Bone marrow (tissue), 2 donors: ENCODE measurements at regions not wholly inside any gene's neighbourhood (a gene's known extent, or its start where the extent isn't known, plus 50 kb on each side); places are given as distances from the start of the nearest gene placed in this dataset.

Experiments used
- DNase-seq, 2 donors: peaks; one replicate each; lab custom pipeline; 2025; lab: John Stamatoyannopoulos, UW

DNA sequence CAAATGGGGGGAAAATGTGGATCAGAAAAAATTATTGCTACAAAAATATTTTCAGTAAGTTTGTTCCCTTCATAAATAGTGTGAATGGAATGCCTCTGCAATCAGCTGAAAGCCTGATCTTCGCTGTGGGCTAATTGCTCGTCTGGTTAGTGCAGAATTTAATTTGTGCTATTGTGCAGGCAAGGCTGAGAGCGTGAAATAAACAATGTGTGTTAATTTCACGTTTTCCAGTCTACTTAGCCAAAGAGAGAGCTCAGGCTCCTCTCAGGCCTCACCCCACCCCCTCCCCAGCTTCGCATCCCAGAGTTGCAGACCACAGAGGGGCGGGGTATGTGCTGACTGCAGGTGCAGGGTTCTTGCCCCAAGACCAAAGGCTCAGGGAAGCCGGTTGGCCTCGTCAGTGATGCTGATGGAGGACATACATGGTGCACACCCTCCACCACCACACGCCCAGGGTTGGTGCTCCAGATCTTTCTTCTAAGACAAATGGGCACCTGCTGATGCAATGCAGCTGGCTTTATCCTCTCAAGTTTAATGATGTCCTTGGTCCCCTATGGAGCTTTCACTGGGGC, 302.6 kb upstream of the SLC14A2 start:
- no peak for DNase-seq

DNA sequence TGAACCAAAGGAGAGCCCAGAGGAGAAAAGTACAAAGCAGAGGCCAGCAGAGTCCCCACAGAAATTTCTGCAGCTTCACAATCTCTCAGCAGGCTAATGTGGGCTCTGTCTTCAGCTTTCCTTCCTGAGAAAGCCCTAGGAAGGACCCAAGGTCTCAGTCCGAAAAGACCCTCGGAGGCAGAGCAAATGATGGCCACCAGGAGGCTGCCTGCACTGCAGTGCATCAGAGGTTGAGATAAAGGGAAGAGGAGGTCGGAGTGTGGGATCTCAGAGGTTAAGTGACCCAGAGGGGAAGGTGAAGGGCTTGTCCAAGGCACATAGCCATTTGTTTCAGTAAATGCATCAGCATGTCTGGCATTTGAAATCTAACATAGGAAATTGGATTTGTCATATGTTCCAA, 299.1 kb upstream of the SLC14A2 start:
- no peak for DNase-seq

DNA sequence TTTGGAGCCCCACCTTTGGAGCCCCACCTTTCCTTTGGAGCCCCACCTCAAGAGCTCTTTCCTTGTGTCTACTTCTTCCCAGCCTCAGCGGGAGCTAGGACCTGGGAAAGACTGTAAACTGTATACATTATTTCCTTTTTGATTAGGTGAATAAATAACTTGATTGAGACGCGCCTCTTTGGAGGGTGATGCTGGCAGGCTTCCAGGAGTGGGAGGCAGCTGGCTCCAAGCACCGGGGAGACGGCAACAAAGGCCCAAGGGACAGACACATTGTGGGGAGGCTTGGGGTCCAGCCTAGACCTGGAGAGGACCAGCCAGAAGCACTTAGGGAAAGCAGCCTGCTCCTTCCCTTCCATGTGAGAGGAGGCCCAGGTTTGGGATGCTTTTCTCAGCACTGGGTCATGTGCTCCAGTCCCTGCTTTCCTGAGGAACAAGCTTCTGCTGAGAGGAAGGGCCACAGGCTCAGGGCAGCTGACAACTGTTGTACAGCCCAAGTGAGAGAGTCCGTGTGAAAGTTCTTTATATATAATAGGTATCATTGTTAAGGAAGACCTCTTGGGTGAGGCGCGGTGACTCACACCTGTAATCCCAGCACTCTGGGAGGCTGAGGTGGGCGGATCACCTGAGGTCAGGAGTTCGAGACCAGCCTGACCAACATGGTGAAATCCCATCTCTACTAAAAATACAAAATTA, 297.2 kb upstream of the SLC14A2 start:
- DNase-seq = no peak

DNA sequence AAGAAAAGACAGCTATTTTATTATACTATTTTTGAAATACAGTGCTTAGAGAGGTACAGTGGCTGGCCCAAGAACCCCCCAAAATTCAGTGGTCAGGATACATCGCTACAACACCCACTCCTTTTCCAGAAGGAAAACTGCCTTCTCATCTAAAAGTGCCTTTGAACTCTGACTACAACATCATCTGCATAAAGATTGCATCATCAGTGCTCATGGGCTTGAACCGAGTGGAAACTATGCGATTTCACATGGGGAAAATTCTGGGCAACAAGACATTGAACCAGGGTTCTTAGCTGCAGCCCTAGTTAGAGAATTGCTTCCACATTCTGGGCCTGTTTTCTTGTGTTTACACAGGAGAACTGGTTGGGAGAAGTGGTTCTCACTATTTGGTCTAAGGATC, 294.6 kb upstream of the SLC14A2 start:
- DNase-seq = no peak

DNA sequence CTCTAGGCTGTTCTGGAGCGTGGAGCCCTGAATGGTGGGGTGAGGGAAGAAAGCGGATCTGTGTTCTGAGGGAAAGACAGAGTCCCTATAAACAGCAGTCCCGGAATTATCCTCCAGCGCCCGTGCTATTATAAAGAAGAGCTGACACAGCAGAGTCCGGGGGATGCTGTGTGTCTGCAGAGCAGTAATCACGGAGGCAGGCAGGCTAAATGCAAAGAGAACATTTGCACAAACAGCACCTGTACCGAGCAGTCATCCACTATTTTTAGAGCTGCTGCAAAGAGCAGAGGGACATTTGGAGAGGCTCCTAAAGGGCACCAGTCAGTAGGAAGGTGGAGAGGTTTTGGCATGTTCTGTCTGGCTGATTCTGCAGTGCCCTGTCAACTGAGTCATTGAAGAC, 293.8 kb upstream of the SLC14A2 start:
- no peak for DNase-seq

DNA sequence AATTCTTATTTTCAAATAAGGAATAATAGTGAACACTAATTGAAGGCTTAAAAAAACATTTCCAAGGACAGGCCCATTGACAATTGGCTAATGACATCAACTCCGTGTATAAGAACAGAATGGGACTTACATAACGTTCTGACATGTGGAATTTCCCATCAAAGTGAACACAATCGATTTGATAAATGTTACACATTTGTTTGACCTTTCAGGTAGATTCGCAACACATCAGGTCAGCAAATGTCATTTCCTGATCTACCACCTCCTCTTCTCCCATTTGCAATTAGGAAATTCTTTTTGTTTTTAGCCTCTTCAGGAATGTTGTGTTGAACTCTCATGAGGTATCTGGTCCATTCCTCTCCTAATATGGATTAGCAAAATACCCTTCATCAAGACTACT, 292.9 kb upstream of the SLC14A2 start:
- DNase-seq = no peak

DNA sequence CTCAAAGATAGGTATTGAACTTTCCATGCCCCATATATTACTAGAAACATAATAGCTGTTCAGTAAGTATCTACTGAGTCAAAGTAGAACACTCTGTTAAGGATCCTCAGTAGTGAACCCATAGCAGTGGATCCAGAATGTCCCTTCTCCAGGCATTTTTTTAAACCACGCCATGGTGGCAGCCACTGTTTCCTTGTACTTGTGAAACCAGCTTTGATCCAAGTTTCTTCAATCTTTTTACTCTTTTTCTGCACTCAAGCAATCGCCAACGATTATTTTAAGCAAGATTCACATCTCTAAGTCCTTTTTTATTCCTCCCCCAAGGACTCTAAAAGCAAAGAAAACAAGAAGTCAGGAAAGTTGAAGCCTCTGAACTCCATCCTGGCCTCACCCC, 291.2 kb upstream of the SLC14A2 start:
- no peak for DNase-seq

DNA sequence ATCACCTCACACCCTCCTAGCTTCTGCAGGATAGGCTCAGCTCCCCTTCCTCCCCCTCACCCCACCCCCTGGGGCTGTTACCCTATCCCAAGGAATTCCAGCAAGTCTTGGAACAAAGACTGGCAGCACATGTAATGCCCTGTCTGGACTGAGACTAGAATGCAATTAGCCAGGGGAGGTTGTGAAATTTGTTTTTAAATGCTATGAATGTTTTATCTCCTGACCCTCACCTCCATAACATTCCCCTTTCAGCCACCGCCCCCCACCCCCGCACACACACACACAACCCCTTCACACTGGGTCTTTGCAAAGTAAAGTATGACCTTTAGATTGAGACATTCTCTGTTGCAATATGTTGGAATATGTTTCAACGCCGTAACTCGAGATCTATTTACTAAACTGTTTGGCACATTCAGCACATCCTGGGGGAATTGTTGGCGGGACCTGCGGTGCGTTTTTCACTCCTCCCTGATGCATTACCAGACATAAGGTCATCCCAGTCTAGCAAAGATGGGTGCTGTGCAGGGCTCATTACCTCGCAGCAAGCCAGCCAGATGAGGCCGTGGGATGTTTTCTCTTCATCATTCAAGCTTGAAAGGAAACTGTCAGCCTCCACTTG, 290.7 kb upstream of the SLC14A2 start:
- DNase-seq = no peak

DNA sequence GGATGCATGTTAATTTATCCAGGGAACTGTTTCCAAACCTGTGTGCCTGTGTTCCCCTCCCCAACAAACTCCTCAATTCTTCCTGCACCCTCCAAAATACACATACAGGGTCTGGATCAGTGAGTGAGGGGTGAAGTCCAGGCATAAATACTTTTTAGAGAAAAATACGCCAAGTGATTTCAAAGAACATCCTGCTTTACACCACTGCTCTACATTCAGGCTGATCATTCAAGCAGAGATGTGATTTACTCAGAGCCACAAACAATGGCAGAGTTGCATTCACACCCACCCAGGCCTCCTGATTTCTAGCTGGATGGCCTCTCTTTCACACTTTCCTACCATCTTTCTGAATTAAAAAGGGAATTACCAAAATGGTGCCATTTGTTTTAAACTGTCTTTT, 289.5 kb upstream of the SLC14A2 start:
- DNase-seq = no peak

DNA sequence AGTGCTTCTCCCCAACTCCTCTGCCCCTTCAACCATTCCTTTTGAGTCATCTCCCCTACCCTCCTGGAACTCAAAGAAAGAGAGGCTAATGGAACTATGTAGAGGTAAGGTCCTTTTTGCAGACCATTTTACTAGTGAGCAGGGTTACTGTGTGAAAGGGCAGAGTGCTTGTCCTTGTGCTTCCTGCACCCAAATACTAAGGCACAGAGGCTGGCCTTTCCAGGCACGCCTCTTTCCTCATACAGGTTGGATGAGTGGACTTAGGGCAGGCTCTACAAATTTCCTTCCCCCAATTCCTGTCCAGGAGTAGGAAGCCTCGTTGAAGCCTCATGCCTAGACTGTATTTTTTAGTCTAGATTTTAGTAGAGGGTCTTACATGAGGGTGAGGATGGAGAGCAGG, 288.8 kb upstream of the SLC14A2 start:
- DNase-seq = no peak

DNA sequence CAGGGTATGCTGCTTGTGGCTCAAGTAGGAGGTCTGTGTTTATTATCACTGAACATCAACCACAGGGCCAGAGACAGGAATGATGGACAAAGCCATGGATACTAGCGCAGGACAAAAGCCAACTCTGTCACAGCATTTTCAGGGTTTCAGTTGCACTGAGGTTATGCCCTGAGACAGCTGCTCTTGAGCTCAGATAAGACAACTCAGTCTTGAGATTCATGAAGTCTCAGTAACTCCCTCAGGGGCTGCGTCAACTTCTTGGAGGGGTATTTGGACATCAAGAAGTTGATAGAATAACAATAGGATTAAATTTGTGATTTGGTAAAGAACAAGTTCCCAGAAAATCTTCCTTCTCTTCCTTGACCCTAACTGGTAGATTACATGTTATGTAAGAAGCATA, 287.0 kb upstream of the SLC14A2 start:
- no peak for DNase-seq

DNA sequence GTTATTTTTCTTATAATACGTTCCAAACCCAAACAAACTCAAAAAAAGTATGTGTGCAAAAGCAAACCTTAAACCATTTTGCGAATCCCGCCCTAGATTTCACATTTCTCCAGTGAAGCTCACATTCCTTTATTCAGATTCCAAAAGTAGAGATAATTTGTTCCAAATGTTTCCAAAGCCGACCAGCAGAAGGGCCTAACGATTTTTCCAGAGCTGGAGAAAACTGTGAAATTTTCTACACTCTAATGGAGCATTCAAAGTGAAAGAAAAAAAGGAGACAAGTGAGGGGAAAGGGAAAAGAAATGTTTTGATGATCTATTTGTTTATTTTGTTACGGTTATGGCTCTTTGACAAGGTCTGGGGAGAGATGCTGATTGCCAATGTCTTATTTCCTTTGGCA, 286.5 kb upstream of the SLC14A2 start:
- no peak for DNase-seq

DNA sequence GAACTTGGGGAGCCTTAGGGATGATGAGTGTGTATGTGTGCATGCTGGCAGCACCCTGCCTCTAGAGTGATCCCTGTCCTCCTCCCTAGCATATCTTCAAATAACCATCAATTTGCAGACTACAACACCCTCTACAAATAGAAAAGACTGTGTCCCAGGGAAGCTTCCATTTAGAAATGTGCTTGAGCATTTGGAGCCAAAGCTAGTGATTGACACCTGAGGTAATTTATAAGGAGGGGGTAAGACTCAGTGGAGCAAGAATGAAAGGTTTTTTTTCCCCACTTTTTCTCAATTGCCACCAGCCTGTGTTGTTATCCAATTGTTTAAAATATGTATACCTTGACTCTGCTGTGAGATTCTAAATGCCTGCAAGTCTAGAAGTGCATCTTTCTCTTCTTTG, 286.0 kb upstream of the SLC14A2 start:
- no peak for DNase-seq

DNA sequence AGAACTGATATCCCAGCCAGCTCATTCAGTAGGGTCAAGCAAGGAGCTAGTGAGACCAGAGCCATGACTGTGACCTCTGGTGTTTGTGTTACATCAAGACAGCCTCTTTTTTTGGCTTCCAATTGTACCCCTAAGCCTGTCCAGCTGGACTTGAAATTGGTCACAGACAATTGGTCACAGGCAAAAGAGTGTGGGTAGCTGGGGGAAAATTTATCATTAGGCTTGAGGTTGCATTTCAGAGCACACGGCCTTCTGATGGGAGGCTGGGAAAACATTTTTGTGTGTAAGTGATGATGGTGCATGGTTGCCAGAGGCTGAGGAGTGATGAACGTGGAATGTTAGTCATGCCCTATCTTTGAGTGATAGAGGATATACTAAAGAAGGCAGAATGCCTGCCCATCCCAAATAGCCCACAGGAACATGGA, 285.1 kb upstream of the SLC14A2 start:
- DNase-seq = no peak

DNA sequence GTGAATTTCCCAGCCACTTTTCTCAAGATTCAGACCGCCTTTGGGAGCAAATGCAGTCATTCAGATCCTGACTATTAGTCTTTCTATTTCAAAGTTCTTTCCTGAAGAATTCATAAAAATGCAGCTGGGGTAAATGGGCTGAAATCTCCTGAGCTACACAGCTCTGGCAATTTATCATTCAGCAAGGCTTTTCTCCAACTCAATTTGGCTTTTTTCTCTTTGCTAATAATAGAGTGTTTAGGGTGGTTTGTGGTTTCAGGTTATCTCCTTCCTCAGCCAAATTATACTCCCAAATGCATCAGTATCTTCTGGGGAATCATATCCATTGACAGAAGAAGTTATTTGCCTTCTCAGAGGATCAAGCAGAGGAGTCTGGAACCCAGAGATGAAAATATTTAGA, 282.4 kb upstream of the SLC14A2 start:
- no peak for DNase-seq

DNA sequence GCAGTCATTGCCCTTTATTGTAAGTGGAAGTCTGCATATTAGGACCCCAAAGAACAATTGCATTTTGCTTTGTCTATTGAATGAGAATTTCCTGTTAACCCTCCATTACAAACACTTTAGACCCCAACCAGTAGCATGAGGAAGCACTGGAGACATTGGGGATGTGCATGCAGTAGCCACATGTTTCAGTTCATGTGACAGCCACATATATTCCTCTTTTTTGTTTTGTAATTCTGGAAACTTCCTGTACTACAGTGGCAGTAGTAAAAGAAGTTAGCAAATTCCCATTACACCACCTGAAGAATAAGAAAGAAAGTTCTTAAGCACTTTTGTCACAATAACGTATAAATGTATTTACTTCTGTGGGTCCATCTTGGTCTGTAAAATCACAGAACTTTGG, 281.1 kb upstream of the SLC14A2 start:
- no peak for DNase-seq

DNA sequence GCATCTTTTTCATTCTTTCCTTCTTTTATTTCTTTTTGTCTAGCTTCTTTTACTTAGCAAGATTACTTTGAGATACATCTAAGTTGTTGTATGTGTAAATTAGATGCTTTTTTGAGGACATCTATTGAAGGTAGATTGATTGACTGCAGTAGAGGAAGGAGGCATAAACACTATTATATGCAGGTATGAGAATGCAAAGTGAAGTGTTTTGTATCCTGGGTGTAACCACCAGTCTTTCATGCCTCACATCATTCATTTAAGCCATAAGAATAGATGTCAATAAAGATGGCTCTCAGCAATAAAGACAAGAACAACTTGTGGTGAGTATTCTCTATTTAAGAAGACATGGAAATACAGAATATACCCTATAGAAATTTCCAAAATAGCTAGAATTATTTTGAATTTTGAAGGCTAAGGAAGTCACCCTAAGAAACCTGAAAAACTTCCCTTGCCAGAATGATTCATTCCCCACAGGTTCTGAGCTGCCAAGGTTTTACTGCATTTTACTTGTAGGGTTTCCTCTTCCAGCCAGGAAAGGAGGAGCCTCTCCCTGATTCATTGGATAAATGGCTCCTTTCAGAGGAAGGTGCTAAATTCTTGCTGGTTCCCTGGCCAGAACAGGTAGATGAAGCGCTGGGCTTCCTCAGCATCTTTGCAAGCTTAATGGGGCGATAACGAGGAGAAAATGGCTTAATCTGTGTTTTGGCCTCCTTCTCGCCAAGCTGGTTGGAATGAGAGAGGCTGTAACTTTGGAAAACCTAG, 279.8 kb upstream of the SLC14A2 start:
- DNase-seq = no peak

DNA sequence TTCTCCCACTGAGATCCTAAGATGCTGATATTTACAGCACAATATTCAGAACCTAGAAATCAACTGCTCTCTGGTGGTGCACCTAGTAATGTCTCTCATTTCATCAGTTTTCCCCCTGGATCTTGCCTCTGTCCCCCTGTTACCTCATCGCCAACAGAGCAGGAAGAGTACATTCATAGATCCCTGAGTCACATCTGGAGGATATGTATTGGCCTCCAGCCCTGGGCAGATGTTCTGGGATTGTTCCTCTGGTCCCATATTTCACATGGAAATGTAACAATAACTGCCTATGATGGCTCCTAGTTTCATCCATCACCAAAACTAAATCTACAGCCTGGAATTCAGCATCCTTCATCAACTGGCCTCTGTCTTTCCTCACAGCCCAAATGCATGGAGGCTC, 278.8 kb upstream of the SLC14A2 start:
- no peak for DNase-seq

DNA sequence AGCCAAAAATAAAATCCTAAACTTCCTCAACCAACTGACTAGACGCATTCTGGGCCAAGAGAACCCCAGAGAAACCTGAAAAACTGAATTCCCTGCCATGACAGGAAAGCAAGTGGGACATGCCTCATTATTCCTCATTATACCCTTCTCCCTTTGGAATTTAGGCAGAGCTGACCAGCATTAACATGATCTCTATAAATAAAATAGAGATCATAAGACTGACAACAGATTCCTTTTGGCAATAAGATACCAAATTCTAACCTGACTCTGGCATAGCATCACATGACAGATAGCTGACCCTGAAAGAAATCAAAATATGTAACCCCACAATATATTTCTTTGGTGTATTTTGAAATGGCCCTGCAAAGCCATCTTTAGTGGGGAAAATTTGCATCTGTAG, 277.8 kb upstream of the SLC14A2 start:
- no peak for DNase-seq

DNA sequence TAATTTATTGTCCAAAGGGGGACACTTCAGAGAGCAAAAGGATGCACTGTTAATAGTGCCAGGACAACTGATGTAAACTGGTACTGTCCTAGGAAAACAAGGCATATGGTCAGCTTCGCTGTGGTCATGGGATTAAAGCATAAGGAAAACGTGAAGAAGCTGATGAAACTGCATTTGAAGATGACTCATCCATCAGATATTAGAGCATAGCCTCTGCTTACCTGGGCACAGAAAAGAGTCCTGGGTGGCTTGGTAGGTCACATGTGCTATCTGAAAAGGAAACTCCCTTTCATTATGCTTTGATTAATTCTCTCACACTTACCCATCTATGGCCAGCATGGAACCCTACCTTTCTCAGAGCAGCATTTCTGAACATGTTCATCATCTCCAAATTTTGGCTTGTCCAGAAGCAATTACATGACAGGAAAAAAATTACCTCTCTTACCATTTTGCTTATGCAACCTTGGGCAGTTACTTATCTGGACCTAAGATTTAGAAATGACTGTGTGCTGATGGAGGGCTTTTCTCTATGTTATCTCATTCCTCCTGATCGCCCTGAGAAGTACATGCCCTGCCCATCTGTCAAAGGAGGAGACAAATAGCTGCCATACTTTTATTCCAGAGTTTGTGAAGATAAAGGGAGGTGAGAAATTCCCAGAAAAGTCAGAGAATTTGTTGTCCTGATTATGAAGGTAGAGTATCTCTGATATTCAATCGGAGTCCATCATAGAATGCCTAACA, 275.3 kb upstream of the SLC14A2 start:
- DNase-seq = no peak

DNA sequence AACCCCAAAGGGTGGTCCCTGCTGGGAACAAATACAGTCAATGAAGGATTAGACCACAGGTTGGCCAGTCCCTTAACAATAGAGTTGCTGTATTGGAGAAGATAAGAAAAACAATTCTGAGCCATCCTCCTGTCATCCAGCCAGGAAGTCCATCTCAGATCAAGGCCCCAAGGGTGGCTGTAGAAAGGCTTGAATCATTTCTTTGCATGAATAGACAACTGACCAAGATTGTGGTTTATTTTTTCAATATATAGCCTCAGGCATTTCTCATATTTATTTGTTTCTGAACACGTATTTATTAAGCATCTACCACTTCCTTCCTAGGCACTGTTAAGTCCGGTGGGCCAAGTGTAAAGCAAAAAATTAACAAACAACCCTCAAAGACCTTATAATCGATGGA, 274.4 kb upstream of the SLC14A2 start:
- no peak for DNase-seq

DNA sequence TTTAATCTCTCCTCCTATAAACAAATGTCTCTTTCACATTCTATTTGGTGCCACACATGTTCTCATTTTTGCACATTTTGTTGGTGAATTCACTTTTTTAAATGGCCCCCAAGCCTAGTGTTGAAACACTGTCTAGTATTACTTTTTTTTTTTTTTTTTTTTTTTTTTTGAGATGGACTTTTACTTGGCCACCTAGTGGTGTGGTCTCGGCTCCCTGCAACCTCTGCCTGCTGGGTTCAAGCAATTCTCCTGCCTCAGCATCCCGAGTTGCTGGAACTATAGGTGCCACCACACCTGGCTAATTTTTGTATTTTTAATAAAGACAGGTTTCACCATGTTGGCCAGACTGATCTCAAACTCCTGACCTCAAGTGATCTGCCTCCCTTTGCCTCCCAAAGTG, 273.8 kb upstream of the SLC14A2 start:
- no peak for DNase-seq
